ENCODE measurements at regions not wholly inside any gene's neighbourhood (a gene's known extent, or its start where the extent isn't known, plus 50 kb on each side); places are given as distances from the start of the nearest gene placed in this dataset.

DNA sequence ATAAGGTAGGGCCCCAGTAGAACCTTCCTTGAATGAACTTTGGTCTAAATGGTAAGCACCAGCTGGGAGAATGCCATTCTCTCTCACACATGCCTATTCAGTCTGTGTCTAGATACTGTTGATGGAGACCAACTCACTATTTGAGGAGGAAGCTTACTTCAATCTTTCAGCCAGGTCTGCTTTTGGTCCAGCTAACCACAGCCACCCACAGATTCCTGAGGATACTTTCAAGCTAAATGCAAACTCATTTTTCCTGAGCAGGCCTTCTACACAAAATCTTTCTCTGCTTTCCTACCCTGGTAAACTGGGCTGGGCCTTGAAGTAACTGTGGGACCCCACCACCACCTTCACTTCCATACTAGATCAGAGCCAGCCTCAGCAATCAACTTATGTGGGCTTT is 76.9 kb upstream of the KLF3 start:
- DNase-seq (ENCODE audit: low spot score) = no peak
- Histone ChIP-seq H3K36me3 (ENCODE audit: insufficient read depth, low read length, poor library complexity, severe bottlenecking) (no peaks in the 10 kb centered on the region), H3K27me3 (replicated peaks; ENCODE audit: insufficient read depth, low read depth, low read length, poor library complexity) (no peaks in the 10 kb centered on the region), H3K9me3 (ENCODE audit: low read depth, low read length, poor library complexity, severe bottlenecking) (no peaks in the 10 kb centered on the region), H3K4me3 (ENCODE audit: low read depth, low read length, poor library complexity, severe bottlenecking) (no peak overlapping the region), H3K27ac (ENCODE audit: low read depth, low read length, poor library complexity, severe bottlenecking) (no peak overlapping the region), H3K4me1 (ENCODE audit: insufficient read depth, low read length, poor library complexity, severe bottlenecking) (no peaks in the 10 kb centered on the region)
- intact Hi-C loops (cut with micrococcal nuclease; ENCODE audit: unreplicated experiment) = no loop called here
- TF ChIP-seq, protein P1, sequence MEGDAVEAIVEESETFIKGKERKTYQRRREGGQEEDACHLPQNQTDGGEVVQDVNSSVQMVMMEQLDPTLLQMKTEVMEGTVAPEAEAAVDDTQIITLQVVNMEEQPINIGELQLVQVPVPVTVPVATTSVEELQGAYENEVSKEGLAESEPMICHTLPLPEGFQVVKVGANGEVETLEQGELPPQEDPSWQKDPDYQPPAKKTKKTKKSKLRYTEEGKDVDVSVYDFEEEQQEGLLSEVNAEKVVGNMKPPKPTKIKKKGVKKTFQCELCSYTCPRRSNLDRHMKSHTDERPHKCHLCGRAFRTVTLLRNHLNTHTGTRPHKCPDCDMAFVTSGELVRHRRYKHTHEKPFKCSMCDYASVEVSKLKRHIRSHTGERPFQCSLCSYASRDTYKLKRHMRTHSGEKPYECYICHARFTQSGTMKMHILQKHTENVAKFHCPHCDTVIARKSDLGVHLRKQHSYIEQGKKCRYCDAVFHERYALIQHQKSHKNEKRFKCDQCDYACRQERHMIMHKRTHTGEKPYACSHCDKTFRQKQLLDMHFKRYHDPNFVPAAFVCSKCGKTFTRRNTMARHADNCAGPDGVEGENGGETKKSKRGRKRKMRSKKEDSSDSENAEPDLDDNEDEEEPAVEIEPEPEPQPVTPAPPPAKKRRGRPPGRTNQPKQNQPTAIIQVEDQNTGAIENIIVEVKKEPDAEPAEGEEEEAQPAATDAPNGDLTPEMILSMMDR (conservative IDR thresholded peaks at IDR 0.05; ENCODE audit: low read depth, low read length) = no peak
- no peak for TF ChIP-seq EZH2 (IDR thresholded peaks at IDR 0.05; ENCODE audit: borderline replicate concordance, low read depth, low read length, poor library complexity, severe bottlenecking)
- ChIA-PET CTCF (no interaction called here), POLR2A (ENCODE audit: low non-redundant PET) (no interaction called here)
- no TSS peak for BruUV-seq (replicated peaks)

DNA sequence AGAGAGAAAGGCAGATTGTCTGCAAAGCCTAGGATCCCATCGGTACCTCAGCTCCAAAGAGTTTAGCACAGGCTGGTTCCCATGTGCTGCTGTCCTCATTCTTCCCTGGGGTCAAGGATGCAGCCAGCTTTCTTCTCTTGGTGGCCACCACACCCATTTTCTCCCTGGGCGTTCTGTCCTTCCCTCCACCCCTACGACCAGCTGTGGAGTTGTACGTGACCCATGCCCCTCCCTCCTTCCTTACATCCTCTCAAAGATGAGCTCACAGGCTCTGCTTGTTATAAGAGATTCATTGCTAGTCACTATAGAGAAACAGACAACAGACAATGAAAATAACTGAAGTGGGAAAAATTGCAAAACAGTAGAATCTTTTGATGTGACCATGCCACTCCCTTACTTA is 74.0 kb upstream of the KLF3 start:
- no peak for DNase-seq (ENCODE audit: low spot score)
- no TSS peak for BruUV-seq (replicated peaks)
- H3K27me3 ChIP-seq (replicated peaks; ENCODE audit: insufficient read depth, low read depth, low read length, poor library complexity) = no peaks in the 10 kb centered on the region
- CTCF ChIA-PET = no interaction called here
- no peak for TF ChIP-seq EZH2 (IDR thresholded peaks at IDR 0.05; ENCODE audit: borderline replicate concordance, low read depth, low read length, poor library complexity, severe bottlenecking)
- TF ChIP-seq, protein P1 (conservative IDR thresholded peaks at IDR 0.05; ENCODE audit: low read depth, low read length) = no peak
- no peaks in the 10 kb centered on the region for H3K4me1 ChIP-seq (ENCODE audit: insufficient read depth, low read length, poor library complexity, severe bottlenecking)
- H3K9me3 ChIP-seq (ENCODE audit: low read depth, low read length, poor library complexity, severe bottlenecking) = no peaks in the 10 kb centered on the region
- intact Hi-C loops (cut with micrococcal nuclease; ENCODE audit: unreplicated experiment) = no loop called here
- H3K4me3 ChIP-seq (ENCODE audit: low read depth, low read length, poor library complexity, severe bottlenecking) = no peak overlapping the region
- POLR2A ChIA-PET (ENCODE audit: low non-redundant PET) = no interaction called here
- H3K27ac ChIP-seq (ENCODE audit: low read depth, low read length, poor library complexity, severe bottlenecking) = no peak overlapping the region
- H3K36me3 ChIP-seq (ENCODE audit: insufficient read depth, low read length, poor library complexity, severe bottlenecking) = no peaks in the 10 kb centered on the region

DNA sequence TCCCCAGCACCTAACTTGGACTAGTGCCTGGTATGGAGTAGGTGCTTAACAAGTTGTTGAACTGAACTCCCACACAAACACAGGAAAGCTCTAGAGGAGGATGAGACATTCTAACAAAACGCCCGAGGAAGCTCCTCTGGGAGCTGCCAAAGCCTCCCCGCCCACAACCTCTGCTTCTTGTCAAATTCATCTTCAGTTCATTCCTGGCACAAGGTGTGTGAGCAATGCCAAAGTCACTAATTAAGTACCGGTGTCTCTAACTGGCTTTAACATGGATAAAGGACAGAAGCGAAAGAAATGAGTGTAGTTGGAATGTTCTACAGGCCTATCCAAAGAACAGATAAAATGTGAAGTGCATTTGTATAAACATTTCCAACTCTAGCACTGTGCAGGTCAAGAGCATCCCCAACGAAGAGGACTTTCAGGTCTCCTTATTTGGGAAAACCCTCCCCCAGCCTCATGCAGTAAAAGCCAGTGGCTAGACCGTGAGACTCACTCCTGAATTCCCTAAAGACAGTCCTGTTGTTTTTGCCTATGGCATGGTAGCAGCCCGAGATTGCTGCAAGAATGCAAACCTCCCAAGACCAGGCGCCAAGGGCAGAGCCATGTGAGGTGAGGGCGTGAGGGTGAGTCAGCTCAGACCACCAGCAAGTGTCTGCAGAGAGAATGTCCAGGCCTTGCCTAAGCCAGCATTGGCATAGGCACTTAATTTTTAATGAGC is 72.2 kb upstream of the KLF3 start:
- intact Hi-C loops (cut with micrococcal nuclease; ENCODE audit: unreplicated experiment) = no loop called here
- TF ChIP-seq EZH2 (IDR thresholded peaks at IDR 0.05; ENCODE audit: borderline replicate concordance, low read depth, low read length, poor library complexity, severe bottlenecking) = no peak
- TF ChIP-seq, protein P1 (conservative IDR thresholded peaks at IDR 0.05; ENCODE audit: low read depth, low read length) = no peak
- H3K4me1 ChIP-seq (ENCODE audit: insufficient read depth, low read length, poor library complexity, severe bottlenecking) = no peaks in the 10 kb centered on the region
- ChIA-PET CTCF (no interaction called here), POLR2A (ENCODE audit: low non-redundant PET) (no interaction called here)
- no peaks in the 10 kb centered on the region for H3K9me3 ChIP-seq (ENCODE audit: low read depth, low read length, poor library complexity, severe bottlenecking)
- BruUV-seq (replicated peaks) = no TSS peak
- no peaks in the 10 kb centered on the region for H3K36me3 ChIP-seq (ENCODE audit: insufficient read depth, low read length, poor library complexity, severe bottlenecking)
- no peak overlapping the region for H3K27ac ChIP-seq (ENCODE audit: low read depth, low read length, poor library complexity, severe bottlenecking)
- no peaks in the 10 kb centered on the region for H3K27me3 ChIP-seq (replicated peaks; ENCODE audit: insufficient read depth, low read depth, low read length, poor library complexity)
- DNase-seq (ENCODE audit: low spot score) = no peak
- H3K4me3 ChIP-seq (ENCODE audit: low read depth, low read length, poor library complexity, severe bottlenecking) = no peak overlapping the region

Data from A673 (cell line).